Tibial nerve (tissue), 4 donors: ENCODE measurements at regions not wholly inside any gene's neighbourhood (a gene's known extent, or its start where the extent isn't known, plus 50 kb on each side); places are given as distances from the start of the nearest gene placed in this dataset.
A peak's percentile ranks its signal among the peaks of the same experiment; 100 is the strongest.

ENCODE experiments used
- DNase-seq, 2 donors: peaks; one replicate each; pipeline ENCODE4 v3.0.0-alpha.2; 2019; ENCODE audit warnings: low spot score in 2 of 2
- H3K27ac ChIP-seq, 4 donors: fragments of 200-600 bp; sonication (generic) in 3 of 4; one replicate each; pipeline ENCODE4 v1.5.1; 2017 to 2019; ENCODE audit warnings: mild to moderate bottlenecking in 1 of 4
- H3K27me3 ChIP-seq, 2 donors: fragments of 200-600 bp; sonication (generic) in 1 of 2; one replicate each; pipeline versions ENCODE4 v1.5.1 to v1.6.0; 2017 to 2019
- H3K36me3 ChIP-seq, 3 donors: fragments of 200-600 bp; sonication (generic); one replicate each; pipeline ENCODE4 v1.5.1; 2018 to 2019
- H3K4me1 ChIP-seq, 4 donors: fragments of 200-600 bp; sonication (generic) in 3 of 4; one replicate each; pipeline ENCODE4 v1.5.1; 2017 to 2019
- H3K4me3 ChIP-seq, 4 donors: fragments of 200-600 bp; sonication (generic) in 3 of 4; one replicate each; pipeline ENCODE4 v1.5.1; 2017 to 2019; ENCODE audit warnings: mild to moderate bottlenecking in 1 of 4, moderate library complexity in 1 of 4
- H3K9me3 ChIP-seq, 4 donors: fragments of 200-600 bp; sonication (generic) in 3 of 4; one replicate each; pipeline ENCODE4 v1.5.1; 2017 to 2019
- CTCF ChIP-seq, 5 experiments: fragments of 200-600 bp in 3 of 5; fragments of 450-650 bp in 2 of 5; sonication (generic) in 3 of 5; IDR thresholded peaks; one replicate each; pipeline ENCODE4 v1.5.1; 2016 to 2019; ENCODE audit warnings: antibody characterized with exemption in 5 of 5, mild to moderate bottlenecking in 3 of 5, moderate library complexity in 2 of 5
- EP300 ChIP-seq, 2 donors: sonication (generic); formaldehyde crosslinking; IDR thresholded peaks; one replicate each; pipeline ENCODE4 v1.6.1; 2017; ENCODE audit warnings: antibody characterized with exemption in 2 of 2, mild to moderate bottlenecking in 1 of 2
- POLR2A ChIP-seq, 2 donors: fragments of 450-650 bp; IDR thresholded peaks; one replicate each; pipeline ENCODE4 v1.6.1; 2017; ENCODE audit warnings: antibody characterized with exemption in 2 of 2, mild to moderate bottlenecking in 2 of 2, moderate library complexity in 2 of 2
- WGBS, 2 donors: methylation state at CpG; one replicate each; pipeline ENCODE4 v1.1.5; 2018; 5-methylcytosine and 5-hydroxymethylcytosine counted together

DNA sequence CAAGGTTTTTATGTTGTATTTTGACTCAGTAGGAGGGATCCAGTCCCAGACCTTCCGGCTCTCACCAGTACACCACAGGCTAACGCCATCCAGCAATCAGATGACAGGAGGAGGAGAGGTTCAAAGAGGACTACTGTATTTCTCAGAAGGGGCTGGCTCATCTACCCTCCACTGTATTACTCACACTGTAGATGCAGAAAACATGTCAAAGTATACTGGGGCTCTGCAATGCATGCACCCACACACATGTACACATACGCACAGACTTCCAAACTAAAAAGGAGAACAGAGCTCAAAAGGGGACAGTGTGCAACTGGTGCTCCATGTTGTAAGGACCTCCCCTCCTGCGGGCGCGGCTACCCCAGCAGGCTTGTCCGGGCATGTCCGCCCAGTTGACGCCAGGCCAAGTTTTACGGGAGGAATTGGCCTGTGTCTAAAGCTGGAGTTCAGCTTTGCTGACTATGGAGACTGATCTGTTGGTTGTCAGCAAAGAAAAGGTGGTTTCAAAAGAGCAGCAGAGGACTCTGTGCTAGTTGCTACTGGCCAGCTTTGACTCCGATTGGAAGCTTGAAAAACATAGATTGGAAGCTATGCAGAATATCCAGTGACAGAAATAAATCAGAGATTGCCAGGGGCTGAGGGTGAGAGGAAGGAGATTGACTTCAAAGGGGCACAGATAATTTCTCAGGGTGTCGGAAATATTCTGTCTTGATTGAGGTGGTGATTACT is 314.2 kb downstream of the DLEU7 start:
- Histone ChIP-seq H3K27ac (peak overlapping the region; percentile 60 to 87 (median 69)), H3K4me1 (peaks cover 0 to 41% (median 31%) of the 10 kb centered on the region in 4 donors), H3K4me3 (peak overlapping the region in 3 of 4 donors; percentile 1 to 27 (median 6)), H3K27me3 (no peaks in the 10 kb centered on the region), H3K9me3 (peaks cover 0 to 2% (median 0%) of the 10 kb centered on the region in 4 donors), H3K36me3 (no peaks in the 10 kb centered on the region)
- 8 to 35% methylated on average over 12 of the region's 12 CpGs for WGBS, 2 donors
- TF ChIP-seq EP300 (IDR thresholded peaks at IDR 0.05) (peak in 1 of 2 donors; percentile 56), CTCF (IDR thresholded peaks at IDR 0.05) (no peak)
- DNase-seq: peak; percentile 65 to 71

- H3K4me1 ChIP-seq: peaks cover 0 to 30% (median 22%) of the 10 kb centered on the region in 4 donors
- DNase-seq: no peak
- H3K27ac ChIP-seq: no peak overlapping the region
- H3K27me3 ChIP-seq: no peaks in the 10 kb centered on the region
- no peak overlapping the region for H3K4me3 ChIP-seq
- 79 to 80% methylated on average over 5 of the region's 5 CpGs for WGBS, 2 donors
- TF ChIP-seq CTCF (IDR thresholded peaks at IDR 0.05) (peak; percentile 33 to 64 (median 51)), POLR2A (IDR thresholded peaks at IDR 0.05) (no peak), EP300 (IDR thresholded peaks at IDR 0.05) (no peak)
- peaks cover 0 to 28% (median 8%) of the 10 kb centered on the region in 4 donors for H3K9me3 ChIP-seq
- H3K36me3 ChIP-seq: no peaks in the 10 kb centered on the region
These were observed 311.3 kb downstream of the DLEU7 start for GRCh38 chr13:50531917-50532899.

GRCh38 chr13:50535050-50535449 is 308.4 kb downstream of the DLEU7 start:
- Histone ChIP-seq H3K4me3 (no peak overlapping the region), H3K36me3 (no peaks in the 10 kb centered on the region), H3K4me1 (peaks cover 0 to 6% (median 4%) of the 10 kb centered on the region in 4 donors), H3K27ac (no peak overlapping the region), H3K27me3 (no peaks in the 10 kb centered on the region), H3K9me3 (peaks cover 0 to 41% (median 8%) of the 10 kb centered on the region in 4 donors)
- TF ChIP-seq POLR2A (IDR thresholded peaks at IDR 0.05) (no peak), EP300 (IDR thresholded peaks at IDR 0.05) (no peak), CTCF (IDR thresholded peaks at IDR 0.05) (no peak)
- DNase-seq: no peak

- WGBS, 2 donors: 91 to 94% methylated on average over 1 of the region's 1 CpG
- H3K27me3 ChIP-seq: no peaks in the 10 kb centered on the region
These were observed 306.5 kb downstream of the DLEU7 start for GRCh38 chr13:50537029-50537428.

More at GRCh38 chr13:50537029-50537428, 306.5 kb downstream of the DLEU7 start:
- peaks cover 0 to 41% (median 8%) of the 10 kb centered on the region in 4 donors for H3K9me3 ChIP-seq
- H3K4me3 ChIP-seq: no peak overlapping the region
- H3K4me1 ChIP-seq: no peaks in the 10 kb centered on the region
- H3K27ac ChIP-seq: no peak overlapping the region
- TF ChIP-seq EP300 (IDR thresholded peaks at IDR 0.05): no peak
- no peak for TF ChIP-seq CTCF (IDR thresholded peaks at IDR 0.05)
- no peak for TF ChIP-seq POLR2A (IDR thresholded peaks at IDR 0.05)
- no peak for DNase-seq
- H3K36me3 ChIP-seq: no peaks in the 10 kb centered on the region
